ENCODE measurements at regions not wholly inside any gene's neighbourhood (a gene's known extent, or its start where the extent isn't known, plus 50 kb on each side); places are given as distances from the start of the nearest gene placed in this dataset.

DNA sequence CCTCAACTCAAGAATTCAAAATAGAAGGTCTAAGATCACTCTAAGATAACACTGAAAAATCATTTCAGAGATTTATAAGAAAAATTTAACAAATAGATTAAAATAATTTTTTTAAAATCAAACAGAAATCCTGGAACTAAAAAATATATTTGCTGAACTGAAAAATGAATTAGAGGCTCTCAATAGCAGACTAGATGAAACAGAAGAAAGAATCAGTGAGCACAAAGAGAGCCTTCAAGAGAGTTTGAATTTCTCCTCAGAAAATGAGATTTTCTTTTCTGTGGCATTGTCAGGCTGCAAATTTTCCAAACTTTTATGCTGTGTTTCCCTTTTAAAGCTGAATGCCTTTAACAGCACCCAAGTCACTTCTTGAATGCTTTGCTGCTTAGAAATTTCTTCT is 335.0 kb upstream of the SLC7A11 start:
- no peak overlapping the region for H3K27ac ChIP-seq (replicated peaks in 1 of 4)
- H3K36me3 ChIP-seq = no peaks in the 10 kb centered on the region
- no peaks in the 10 kb centered on the region for H3K27me3 ChIP-seq
- H3K4me1 ChIP-seq = peaks cover 0 to 13% (median 6%) of the 10 kb centered on the region in 4 donors
- no peak for DNase-seq (ENCODE audit: extremely low spot score)
- TF ChIP-seq POLR2A (IDR thresholded peaks at IDR 0.05; ENCODE audit: low read depth) = no peak
- TF ChIP-seq POLR2AphosphoS5 (IDR thresholded peaks at IDR 0.05) = no peak
- TF ChIP-seq, protein P1, sequence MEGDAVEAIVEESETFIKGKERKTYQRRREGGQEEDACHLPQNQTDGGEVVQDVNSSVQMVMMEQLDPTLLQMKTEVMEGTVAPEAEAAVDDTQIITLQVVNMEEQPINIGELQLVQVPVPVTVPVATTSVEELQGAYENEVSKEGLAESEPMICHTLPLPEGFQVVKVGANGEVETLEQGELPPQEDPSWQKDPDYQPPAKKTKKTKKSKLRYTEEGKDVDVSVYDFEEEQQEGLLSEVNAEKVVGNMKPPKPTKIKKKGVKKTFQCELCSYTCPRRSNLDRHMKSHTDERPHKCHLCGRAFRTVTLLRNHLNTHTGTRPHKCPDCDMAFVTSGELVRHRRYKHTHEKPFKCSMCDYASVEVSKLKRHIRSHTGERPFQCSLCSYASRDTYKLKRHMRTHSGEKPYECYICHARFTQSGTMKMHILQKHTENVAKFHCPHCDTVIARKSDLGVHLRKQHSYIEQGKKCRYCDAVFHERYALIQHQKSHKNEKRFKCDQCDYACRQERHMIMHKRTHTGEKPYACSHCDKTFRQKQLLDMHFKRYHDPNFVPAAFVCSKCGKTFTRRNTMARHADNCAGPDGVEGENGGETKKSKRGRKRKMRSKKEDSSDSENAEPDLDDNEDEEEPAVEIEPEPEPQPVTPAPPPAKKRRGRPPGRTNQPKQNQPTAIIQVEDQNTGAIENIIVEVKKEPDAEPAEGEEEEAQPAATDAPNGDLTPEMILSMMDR (IDR thresholded peaks at IDR 0.05) = no peak
- TF ChIP-seq EP300 (IDR thresholded peaks at IDR 0.05) = no peak
- intact Hi-C loops (cut with DNase I) = no loop called here
- no peak overlapping the region for H3K4me3 ChIP-seq
- peaks cover 0 to 32% (median 23%) of the 10 kb centered on the region in 4 donors for H3K9me3 ChIP-seq

DNA sequence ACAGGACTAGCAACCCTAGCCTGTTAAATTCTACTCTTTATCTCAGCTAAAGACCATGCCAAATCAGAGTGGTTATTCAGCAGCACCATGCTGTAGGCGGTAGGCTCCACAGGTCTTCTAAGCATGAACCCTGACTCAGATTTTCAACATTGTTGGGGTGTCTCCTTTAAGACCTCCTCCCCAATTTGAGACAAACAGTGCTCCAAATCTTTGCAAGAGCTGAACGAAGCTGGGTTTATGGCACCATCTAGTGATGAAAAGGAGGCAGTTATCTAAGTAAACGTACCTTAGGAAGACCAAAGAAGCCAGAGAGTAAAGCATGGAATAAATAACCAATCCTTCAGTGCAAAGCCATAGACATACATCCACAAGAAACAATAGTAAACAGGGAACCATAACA is 334.5 kb upstream of the SLC7A11 start:
- intact Hi-C loops (cut with DNase I) = no loop called here
- TF ChIP-seq POLR2AphosphoS5 (IDR thresholded peaks at IDR 0.05) = no peak
- no peak for TF ChIP-seq POLR2A (IDR thresholded peaks at IDR 0.05; ENCODE audit: low read depth)
- TF ChIP-seq, protein P1 (IDR thresholded peaks at IDR 0.05) = no peak
- TF ChIP-seq EP300 (IDR thresholded peaks at IDR 0.05) = no peak
- H3K9me3 ChIP-seq = peaks cover 0 to 32% (median 23%) of the 10 kb centered on the region in 4 donors

DNA sequence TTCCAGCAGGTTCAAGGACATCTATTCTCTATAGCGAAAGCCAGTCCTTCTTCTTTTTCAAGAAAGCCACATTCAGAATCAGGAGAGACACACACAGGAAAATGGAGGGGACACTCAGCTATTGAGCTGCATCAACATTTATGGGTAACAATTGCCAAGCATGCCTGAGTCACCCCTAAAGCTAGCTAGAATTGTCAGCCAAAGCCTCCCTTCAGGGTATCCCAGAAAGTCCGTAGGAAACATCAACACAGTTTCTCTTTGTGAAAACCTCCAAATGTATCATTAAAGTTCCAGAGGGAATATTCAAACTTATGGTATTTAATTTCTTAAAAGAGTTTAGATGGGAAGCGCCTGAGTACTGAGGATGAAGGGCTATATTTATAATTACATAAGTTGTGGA is 331.1 kb upstream of the SLC7A11 start:
- H3K4me1 ChIP-seq = peaks cover 0 to 13% (median 6%) of the 10 kb centered on the region in 4 donors
- no peaks in the 10 kb centered on the region for H3K27me3 ChIP-seq
- no peak for TF ChIP-seq EP300 (IDR thresholded peaks at IDR 0.05)
- TF ChIP-seq, protein P1 (IDR thresholded peaks at IDR 0.05) = no peak
- no peak for TF ChIP-seq POLR2AphosphoS5 (IDR thresholded peaks at IDR 0.05)
- TF ChIP-seq POLR2A (IDR thresholded peaks at IDR 0.05; ENCODE audit: low read depth) = no peak
- 66% methylated on average over 3 of the region's 3 CpGs for whole genome bisulfite sequencing
- H3K4me3 ChIP-seq = no peak overlapping the region
- no peak overlapping the region for H3K27ac ChIP-seq (replicated peaks in 1 of 4)
- intact Hi-C loops (cut with DNase I) = no loop called here
- H3K36me3 ChIP-seq = no peaks in the 10 kb centered on the region
- no peak for DNase-seq (ENCODE audit: extremely low spot score)
- peaks cover 0 to 26% (median 18%) of the 10 kb centered on the region in 4 donors for H3K9me3 ChIP-seq

More for the DNA sequence above, 334.5 kb upstream of the SLC7A11 start:
- WGBS = 63% methylated on average over 3 of the region's 3 CpGs
- Histone ChIP-seq H3K4me3 (no peak overlapping the region), H3K4me1 (peaks cover 0 to 13% (median 6%) of the 10 kb centered on the region in 4 donors), H3K27ac (replicated peaks in 1 of 4) (no peak overlapping the region), H3K27me3 (no peaks in the 10 kb centered on the region), H3K36me3 (no peaks in the 10 kb centered on the region)
- no peak for DNase-seq (ENCODE audit: extremely low spot score)

DNA sequence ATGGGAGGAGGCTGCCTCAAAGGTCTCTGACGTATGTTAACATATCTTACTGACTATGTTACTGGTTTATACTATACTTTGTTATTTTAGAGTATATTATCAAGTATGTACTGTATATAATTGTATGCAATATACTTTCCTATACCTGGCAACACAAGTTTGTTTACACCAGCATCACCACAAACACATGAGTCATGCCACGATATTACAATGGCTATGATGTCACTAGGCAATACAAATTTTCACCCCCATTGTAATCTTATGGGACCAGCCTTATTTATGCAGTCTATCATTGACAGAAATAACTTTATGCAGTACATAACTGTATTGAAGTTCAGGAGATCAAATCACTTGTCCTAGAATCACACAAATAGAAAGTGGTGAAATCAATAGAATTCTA is 329.9 kb upstream of the SLC7A11 start:
- intact Hi-C loops (cut with DNase I) = no loop called here
- Histone ChIP-seq H3K4me1 (peaks cover 0 to 13% (median 6%) of the 10 kb centered on the region in 4 donors), H3K36me3 (no peaks in the 10 kb centered on the region), H3K27ac (replicated peaks in 1 of 4) (no peak overlapping the region), H3K27me3 (no peaks in the 10 kb centered on the region), H3K4me3 (no peak overlapping the region), H3K9me3 (peaks cover 0 to 13% (median 8%) of the 10 kb centered on the region in 4 donors)
- no peak for DNase-seq (ENCODE audit: extremely low spot score)
- WGBS = 90% methylated on average over 2 of the region's 2 CpGs
- TF ChIP-seq, protein P1 (IDR thresholded peaks at IDR 0.05) = no peak
- no peak for TF ChIP-seq POLR2A (IDR thresholded peaks at IDR 0.05; ENCODE audit: low read depth)
- no peak for TF ChIP-seq POLR2AphosphoS5 (IDR thresholded peaks at IDR 0.05)

DNA sequence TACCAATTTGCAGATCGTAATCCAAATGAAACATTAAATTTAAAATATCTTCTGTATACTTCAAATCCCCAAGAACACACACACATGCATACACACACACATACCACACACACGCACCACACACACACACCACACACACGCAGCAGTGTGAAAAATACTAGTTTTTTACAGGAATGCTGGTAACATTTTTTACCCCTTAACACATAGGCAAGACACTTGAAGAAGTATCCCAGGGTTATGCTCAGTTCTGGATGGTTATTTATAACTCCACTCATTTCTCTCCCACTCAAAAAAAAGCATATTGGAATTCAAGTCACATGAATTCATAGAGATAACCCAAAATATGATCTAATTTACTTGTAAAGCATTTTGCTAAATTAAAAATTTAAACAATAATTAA is 325.5 kb upstream of the SLC7A11 start:
- Histone ChIP-seq H3K9me3 (no peaks in the 10 kb centered on the region), H3K36me3 (no peaks in the 10 kb centered on the region), H3K27ac (replicated peaks in 1 of 4) (no peak overlapping the region), H3K4me3 (no peak overlapping the region), H3K27me3 (no peaks in the 10 kb centered on the region), H3K4me1 (peaks cover 0 to 3% (median under 1%) of the 10 kb centered on the region in 4 donors)
- intact Hi-C loops (cut with DNase I) = no loop called here
- no peak for DNase-seq (ENCODE audit: extremely low spot score)
- TF ChIP-seq, protein P1 (IDR thresholded peaks at IDR 0.05) = no peak
- 78% methylated on average over 3 of the region's 3 CpGs for WGBS

Data from esophagus muscularis mucosa (tissue), 4 donors.